ENCODE measurements at regions not wholly inside any gene's neighbourhood (a gene's known extent, or its start where the extent isn't known, plus 50 kb on each side); places are given as distances from the start of the nearest gene placed in this dataset.

DNA sequence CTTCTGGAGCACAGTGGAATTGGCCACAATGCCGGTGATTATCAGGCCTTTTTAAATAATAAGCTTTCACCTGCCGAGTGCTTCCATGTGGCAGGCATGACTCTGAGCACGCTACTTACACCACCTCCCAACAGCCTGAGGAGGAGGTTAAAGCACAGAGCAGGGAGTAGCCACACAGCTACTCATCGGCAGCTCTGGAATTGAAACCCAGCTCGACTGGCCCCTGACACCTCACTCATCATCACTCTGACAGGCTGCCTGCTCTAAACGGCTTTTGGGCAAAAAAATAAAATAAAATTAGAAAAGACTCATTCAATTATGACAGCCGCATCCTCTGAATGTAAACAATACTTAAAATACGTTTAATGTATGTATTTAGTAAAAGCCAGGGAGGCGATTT lies 326.4 kb upstream of the NOCT start:
- no peak for TF ChIP-seq POLR2A (IDR thresholded peaks at IDR 0.05)
- TF ChIP-seq POLR2AphosphoS5 (IDR thresholded peaks at IDR 0.05): no peak
- TF ChIP-seq, protein P1, sequence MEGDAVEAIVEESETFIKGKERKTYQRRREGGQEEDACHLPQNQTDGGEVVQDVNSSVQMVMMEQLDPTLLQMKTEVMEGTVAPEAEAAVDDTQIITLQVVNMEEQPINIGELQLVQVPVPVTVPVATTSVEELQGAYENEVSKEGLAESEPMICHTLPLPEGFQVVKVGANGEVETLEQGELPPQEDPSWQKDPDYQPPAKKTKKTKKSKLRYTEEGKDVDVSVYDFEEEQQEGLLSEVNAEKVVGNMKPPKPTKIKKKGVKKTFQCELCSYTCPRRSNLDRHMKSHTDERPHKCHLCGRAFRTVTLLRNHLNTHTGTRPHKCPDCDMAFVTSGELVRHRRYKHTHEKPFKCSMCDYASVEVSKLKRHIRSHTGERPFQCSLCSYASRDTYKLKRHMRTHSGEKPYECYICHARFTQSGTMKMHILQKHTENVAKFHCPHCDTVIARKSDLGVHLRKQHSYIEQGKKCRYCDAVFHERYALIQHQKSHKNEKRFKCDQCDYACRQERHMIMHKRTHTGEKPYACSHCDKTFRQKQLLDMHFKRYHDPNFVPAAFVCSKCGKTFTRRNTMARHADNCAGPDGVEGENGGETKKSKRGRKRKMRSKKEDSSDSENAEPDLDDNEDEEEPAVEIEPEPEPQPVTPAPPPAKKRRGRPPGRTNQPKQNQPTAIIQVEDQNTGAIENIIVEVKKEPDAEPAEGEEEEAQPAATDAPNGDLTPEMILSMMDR (IDR thresholded peaks at IDR 0.05): no peak
